Glomerular visceral epithelial cell (primary cell): ENCODE measurements at regions not wholly inside any gene's neighbourhood (a gene's known extent, or its start where the extent isn't known, plus 50 kb on each side); places are given as distances from the start of the nearest gene placed in this dataset.
"Not testable (repeated sequence)": the region's sequence is repeated elsewhere in the genome, so short reads cannot be mapped to it uniquely, and the experiment has no call there.

Experiments
- DNase-seq: peaks from one replicate; pipeline ENCODE4 v3.0.0-alpha.2; 2016; ENCODE audit errors: extremely low spot score

GRCh38 chr6:150767571-150768018 is 97.9 kb upstream of the MTHFD1L start:
- DNase-seq, result peak; percentile 49

GRCh38 chr6:150770637-150771036 is 94.9 kb upstream of the MTHFD1L start:
- DNase-seq, result no peak

DNA sequence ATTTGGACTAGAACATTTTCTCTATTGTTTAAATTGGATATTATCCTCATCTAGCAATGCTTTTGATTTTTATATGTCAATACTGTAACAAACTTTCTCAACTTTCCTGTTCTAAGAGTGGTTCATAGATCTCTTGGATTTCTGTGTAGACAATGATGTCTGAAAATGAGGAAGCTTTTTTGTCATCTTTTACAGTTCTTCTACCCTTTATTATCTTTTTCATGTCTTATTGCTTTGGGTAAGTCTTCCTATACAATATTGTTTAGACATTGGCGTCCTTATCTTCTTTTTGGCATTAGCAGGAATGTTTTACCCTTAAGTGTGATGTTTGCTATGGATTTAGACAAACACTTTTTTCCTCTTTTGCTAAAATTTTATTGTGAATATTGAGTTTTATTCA is 91.5 kb upstream of the MTHFD1L start:
- DNase-seq, result no peak

DNA sequence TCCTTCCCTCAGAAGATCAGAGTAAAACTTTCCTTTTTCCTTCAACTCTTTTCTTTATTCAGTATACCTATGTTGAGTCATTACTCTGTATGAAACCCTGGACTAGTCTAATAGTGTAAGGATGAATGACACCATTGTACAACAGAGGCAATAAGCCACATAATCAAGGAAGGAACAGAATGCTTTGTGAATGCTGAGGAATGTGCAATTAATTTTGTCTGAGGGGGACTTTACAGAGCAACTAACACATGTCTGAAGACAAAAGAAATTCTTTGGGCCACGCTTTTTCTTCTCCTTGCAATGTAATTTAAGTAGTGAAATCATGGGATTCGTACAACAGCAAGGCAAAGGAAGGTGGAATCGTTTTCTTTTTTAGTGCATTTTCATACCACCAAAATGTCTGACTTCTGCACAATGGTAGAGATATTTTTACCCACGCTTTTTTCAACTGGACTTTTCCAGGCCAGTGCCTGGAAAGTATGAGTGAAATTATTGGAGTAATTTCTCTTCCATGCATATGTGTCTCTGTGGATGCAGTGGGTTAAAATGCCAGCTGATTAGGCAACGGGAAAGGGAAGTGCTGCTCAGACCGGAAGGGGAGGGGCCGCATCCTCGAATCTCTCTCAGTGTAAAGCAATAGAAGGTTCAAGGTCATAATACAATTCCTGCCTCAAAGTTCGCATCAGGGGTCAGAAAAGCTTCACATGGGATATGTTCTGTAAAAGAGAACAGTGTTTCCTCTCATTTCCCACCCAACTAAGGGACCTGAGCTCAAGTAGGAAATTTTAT is 89.9 kb upstream of the MTHFD1L start:
- DNase-seq, result no peak

- no peak for DNase-seq
These were observed 87.8 kb upstream of the MTHFD1L start for GRCh38 chr6:150777736-150778135.

GRCh38 chr6:150783813-150784212 is 81.7 kb upstream of the MTHFD1L start:
- no peak for DNase-seq

DNA sequence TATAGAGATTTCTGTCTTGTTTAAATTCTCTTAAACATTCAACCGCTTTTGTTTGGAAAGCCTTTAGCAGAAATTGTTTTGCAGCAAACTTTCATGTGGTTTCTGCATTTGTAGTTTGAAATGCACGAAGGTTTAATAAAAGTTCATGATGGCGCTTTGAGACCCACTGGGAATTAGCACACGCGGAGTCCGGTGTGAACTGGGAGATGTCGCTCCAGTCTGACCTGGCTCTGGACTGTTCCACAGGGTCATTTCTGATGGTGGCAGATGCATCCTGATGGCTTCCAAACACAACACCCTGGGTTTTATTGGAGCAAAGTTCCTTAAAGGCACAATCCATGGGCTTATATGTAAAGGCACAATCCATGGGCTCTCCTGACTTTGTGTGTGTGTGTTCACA is 78.1 kb upstream of the MTHFD1L start:
- DNase-seq, result no peak

GRCh38 chr6:150788089-150788488 is 77.4 kb upstream of the MTHFD1L start:
- no peak for DNase-seq

GRCh38 chr6:150789906-150790305 is 75.6 kb upstream of the MTHFD1L start:
- DNase-seq, result not testable (repeated sequence)

DNA sequence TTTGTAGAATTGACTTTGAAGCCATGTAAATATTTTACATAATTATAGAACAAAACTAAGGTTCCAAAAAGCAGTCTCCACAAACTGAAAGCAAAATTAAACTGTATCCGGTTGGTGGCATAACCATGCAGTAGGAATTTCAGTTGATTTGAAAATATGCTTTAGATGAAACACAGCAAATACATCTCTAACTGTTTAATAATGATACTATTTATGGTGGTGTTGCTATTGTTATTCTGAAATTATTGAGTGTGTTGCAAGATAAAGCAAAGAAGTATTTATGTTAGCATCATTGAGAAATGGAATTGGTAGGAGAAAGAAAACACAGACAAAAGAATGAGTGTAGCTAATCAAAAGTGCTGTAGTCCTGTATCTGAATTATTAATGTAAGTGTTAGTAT is 73.8 kb upstream of the MTHFD1L start:
- DNase-seq, result no peak

- no peak for DNase-seq
These were observed 67.6 kb upstream of the MTHFD1L start for GRCh38 chr6:150797949-150798348.

DNA sequence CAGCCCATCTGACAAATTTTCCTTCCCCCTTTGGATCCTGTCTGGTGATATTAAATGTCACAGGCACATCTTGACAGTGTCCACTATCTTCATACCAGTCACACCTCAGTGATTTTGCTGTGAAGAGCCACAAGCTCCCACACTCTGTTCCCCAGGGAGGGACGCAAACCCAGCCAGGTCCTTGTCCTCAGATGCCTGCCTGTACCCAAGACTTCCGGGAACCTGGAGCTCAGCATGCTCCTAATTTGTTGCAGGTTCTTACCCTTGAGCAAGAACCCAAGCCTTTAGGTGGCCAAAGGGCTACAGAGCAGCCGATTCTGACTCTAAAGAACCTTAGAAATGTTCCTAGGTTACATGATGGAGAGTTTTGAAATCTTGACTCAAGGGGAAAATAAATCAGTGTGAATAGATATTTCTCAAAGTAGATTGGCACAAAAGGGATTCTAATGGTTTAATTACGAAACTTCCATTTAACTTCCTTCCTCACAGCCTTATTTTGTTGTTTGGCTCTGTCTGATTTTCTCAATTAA is 66.2 kb upstream of the MTHFD1L start:
- DNase-seq, result no peak

GRCh38 chr6:150800674-150801314 is 64.7 kb upstream of the MTHFD1L start:
- DNase-seq, result no peak

- DNase-seq, result no peak
These were observed 58.7 kb upstream of the MTHFD1L start for GRCh38 chr6:150806790-150807189.

DNA sequence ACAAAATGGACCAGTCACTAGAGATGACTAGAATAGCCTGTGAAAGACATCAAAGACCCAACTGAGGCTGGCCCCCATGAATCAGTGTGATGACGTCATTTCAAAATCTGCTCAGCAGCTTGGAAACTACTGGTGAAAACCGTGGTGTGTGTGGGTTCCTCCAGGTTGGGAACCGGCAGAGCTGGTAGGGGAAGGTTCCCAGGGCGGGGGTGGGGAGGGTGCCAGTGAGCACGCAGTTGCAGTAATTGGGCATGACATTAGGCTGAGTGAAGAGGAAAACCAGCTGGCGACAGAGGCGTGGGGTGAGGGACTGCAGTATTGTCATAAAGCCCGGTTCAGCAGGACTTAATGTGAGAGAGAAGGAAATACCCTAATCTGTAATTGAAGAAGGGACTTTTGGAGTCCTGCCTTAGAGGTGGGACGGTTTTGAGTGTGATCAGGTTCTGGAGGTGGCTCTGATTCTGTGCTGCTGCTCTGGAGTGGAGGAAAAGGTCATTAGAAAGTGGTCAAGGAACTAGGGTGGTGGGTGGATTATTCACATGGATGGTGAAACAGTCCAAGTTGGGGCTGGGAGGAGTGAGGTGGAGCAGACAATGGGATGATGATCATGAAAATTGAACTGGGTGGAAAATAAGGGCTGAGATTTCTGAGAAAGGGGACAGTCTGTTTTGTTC is 52.0 kb upstream of the MTHFD1L start:
- DNase-seq, result peak; percentile 15

GRCh38 chr6:150813993-150814359 is 51.5 kb upstream of the MTHFD1L start:
- peak; percentile 30 for DNase-seq
